Mesodermal cell (in vitro differentiated cells): ENCODE measurements at regions not wholly inside any gene's neighbourhood (a gene's known extent, or its start where the extent isn't known, plus 50 kb on each side); places are given as distances from the start of the nearest gene placed in this dataset.

ENCODE experiments used
- H3K27ac ChIP-seq: 2 replicates; pipeline ENCODE4 v1.7.0; 2013; ENCODE audit warnings: mild to moderate bottlenecking, low read depth, low read length, moderate library complexity; ENCODE audit not compliant: severe bottlenecking
- H3K36me3 ChIP-seq: 2 replicates; pipeline ENCODE4 v1.7.1; 2013; ENCODE audit warnings: mild to moderate bottlenecking, low read length, moderate library complexity; ENCODE audit not compliant: control insufficient read depth, insufficient read depth
- H3K4me1 ChIP-seq: one replicate; pipeline ENCODE4 v1.7.1; 2013; ENCODE audit warnings: mild to moderate bottlenecking, low read length; ENCODE audit not compliant: insufficient read depth, control insufficient read depth, poor library complexity, severe bottlenecking
- H3K4me3 ChIP-seq: 2 replicates; pipeline ENCODE4 v1.7.0; 2013; ENCODE audit warnings: low read length, control low read depth, mild to moderate bottlenecking; ENCODE audit not compliant: insufficient read depth, poor library complexity, severe bottlenecking; ENCODE audit errors: extremely low read depth
- H3K9me3 ChIP-seq: 2 replicates; pipeline ENCODE4 v1.7.1; 2013; ENCODE audit warnings: mild to moderate bottlenecking, low read length, moderate library complexity; ENCODE audit not compliant: control insufficient read depth
- WGBS, 2 experiments: methylation state at CpG; one replicate each; pipeline ENCODE4 v1.1.5; 2013; ENCODE audit warnings: missing lambda C conversion rate in 2 of 2; ENCODE audit not compliant: insufficient coverage in 2 of 2; 5-methylcytosine and 5-hydroxymethylcytosine counted together

DNA sequence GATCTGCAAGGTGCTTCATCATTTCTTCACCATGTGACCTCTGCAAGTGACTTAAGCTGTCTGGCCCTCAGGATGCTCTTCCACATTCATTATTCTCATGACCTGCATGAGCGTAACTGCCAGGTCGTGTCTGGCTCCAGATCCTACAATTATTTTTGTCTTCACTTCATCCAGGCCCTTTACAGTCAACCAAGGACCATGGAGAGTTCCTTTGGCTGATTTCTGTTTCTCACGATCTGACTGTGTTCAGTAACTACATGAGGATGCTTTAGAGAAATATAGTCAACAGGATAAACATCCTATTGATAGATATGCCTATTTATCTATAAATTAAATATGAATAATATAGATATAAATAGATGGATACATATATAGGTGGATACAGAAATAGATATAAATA, 1251.6 kb downstream of the NLGN4Y start:
- Histone ChIP-seq H3K9me3 (no peaks in the 10 kb centered on the region), H3K36me3 (no peaks in the 10 kb centered on the region), H3K4me1 (peaks cover 3% of the 10 kb centered on the region), H3K4me3 (no peak overlapping the region), H3K27ac (no peak overlapping the region)
- WGBS, 2 experiments = no CpG with 5 or more reads among the region's 3 CpGs

DNA sequence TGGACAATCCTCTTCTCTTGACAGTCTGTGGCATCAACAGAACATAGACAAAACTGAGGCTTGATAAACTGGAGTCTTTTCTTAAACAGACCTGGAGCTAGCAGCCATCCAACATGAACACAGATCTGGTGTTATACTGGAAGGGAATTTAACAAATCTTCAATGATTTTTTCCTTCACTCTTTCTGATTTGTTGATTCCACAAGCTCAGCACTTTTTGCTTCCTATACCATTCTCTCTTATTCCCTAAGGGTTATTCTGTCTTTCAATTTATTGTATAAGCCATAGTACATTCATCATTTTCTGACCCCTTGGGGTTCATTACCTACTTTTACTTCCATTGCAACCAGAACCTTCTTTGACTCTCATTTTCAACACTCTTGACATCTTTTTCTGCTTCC, 1255.6 kb downstream of the NLGN4Y start:
- Histone ChIP-seq H3K4me3 (no peak overlapping the region), H3K36me3 (no peaks in the 10 kb centered on the region), H3K4me1 (no peaks in the 10 kb centered on the region), H3K9me3 (no peaks in the 10 kb centered on the region), H3K27ac (no peak overlapping the region)

DNA sequence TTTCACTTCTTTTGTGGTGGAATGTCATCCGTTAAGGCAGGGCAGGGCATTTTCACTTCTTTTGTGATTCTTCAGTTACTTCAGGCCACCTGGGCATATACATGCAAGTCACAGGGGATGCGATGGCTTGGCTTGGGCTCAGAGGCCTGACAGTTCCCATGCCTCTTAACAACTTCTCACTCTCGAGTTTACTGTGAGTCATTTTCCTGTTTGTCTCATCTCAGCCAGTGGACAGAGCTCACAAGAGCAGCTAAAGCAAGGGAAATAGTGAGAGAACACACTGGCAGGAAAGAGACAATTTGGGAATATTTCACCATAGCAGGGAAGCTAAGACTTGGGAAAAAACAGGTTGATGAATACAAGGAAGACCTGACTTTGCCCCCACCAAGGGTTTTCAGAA, 1275.7 kb downstream of the NLGN4Y start:
- Histone ChIP-seq H3K9me3 (no peaks in the 10 kb centered on the region), H3K36me3 (no peaks in the 10 kb centered on the region), H3K4me3 (no peak overlapping the region), H3K4me1 (no peaks in the 10 kb centered on the region), H3K27ac (no peak overlapping the region)
- no CpG with 5 or more reads among the region's 3 CpGs for WGBS, 2 experiments

DNA sequence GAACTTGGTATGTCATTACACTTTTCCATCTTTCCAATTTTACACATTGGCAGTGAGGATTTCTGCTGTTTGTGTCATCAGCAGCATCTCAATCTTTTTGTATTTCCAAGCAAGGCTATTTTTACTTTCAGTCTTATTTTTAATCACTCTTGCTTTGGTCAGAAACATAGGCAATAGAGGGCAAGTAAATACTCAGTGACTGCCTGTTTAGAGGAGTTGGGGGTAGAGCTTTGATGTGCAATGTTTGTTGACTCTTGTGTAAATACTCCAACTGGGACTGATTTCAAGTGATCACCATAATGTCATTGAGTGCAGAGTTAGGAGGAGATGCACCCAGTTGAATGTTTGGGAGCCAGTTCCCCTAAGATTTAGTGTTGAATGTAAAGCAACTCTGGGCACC, 1281.7 kb downstream of the NLGN4Y start:
- H3K27ac ChIP-seq = no peak overlapping the region
- H3K4me1 ChIP-seq = no peaks in the 10 kb centered on the region
- no peak overlapping the region for H3K4me3 ChIP-seq
- no peaks in the 10 kb centered on the region for H3K36me3 ChIP-seq
- no peaks in the 10 kb centered on the region for H3K9me3 ChIP-seq

- Histone ChIP-seq H3K36me3 (no peaks in the 10 kb centered on the region), H3K9me3 (no peaks in the 10 kb centered on the region), H3K27ac (no peak overlapping the region), H3K4me3 (no peak overlapping the region), H3K4me1 (no peaks in the 10 kb centered on the region)
- WGBS, 2 experiments = 82% methylated on average over 3 of the region's 6 CpGs; no CpG with 5 or more reads in 1 of the 2 experiments
Measured at GRCh38 chrY:15814241-15814640, 1289.9 kb downstream of the NLGN4Y start.
